ENCODE measurements at regions not wholly inside any gene's neighbourhood (a gene's known extent, or its start where the extent isn't known, plus 50 kb on each side); places are given as distances from the start of the nearest gene placed in this dataset.

DNA sequence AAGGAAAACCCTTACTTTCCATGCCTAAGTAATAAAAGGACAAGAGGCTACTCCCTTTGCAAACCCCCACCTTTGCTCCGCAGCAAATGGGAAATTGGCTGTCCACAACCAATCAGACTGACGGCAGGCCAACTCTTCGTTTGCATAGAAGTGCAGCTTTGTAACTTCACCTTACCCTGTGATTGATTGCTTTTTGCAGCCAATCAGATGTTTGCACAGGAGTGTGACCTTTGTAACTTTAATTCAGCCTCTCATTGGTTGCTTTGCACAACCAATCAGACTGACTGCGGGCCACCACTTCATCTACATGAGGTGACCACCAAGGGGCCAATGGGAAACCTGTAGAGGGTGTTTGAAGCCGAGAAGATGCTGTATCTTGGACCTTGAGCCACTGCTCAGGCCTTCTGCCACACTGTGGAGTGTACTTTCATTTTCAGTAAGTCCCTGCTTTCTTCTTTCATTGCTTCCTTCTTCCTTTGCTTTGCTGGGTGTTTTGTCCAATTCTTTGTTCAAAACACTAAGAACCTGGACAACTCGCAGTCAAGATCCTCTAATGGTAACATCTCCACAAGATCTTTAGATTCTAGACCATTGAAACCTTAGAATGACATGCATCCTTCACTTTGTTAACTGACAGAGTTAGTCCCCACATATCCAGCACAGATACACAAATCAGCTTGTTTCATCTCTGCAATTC, 51.3 kb upstream of the FREM1 start:
- DNase-seq = no peak

DNA sequence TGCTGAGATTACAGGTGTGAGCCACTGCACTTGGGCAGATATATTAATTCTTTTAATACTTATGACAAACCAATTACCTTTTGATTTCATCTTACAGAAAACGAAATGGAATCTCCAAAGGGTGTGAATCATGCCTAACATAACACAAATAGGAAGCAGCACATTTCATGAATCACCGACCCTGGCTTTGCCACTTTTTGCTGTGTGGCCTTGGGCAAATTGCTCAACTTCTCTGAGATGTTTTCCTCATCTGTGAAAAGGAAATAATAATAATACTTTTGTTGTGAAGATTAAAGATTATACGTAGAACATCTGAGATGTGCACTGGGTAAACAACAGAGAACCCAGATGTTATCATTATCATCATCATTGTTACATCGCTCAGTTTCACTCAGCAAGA, 50.7 kb upstream of the FREM1 start:
- DNase-seq = no peak

All from stimulated activated CD4-positive, alpha-beta T cell treated with anti-CD3 and anti-CD28 coated beads, Interleukin-2, amount 100 ng/mL, for 24 hours (primary cell).